ENCODE measurements at regions not wholly inside any gene's neighbourhood (a gene's known extent, or its start where the extent isn't known, plus 50 kb on each side); places are given as distances from the start of the nearest gene placed in this dataset.

DNA sequence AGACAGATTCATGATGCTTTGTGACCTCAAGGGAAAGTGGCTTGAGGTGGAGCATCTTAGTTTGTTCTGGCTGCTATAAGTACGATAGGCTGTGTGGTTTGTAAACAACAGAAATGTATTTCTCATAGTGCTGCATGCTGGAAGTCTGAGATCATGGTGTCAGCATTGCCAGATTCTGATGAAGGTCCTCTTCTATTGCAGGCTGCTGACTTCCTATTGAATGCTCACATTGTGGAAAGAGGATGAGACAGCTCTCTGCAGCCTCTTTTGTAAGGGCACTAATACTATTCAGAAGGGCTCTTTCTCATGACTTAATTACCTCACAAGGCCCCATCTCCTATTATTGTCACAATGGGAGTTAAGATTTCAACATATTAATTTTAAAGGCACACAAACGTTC lies 1674.0 kb upstream of the PCDH7 start:
- Histone ChIP-seq H3K36me3 (ENCODE audit: low read depth) (no peaks in the 10 kb centered on the region), H3K4me1 (replicated peaks; ENCODE audit: insufficient read depth) (no peaks in the 10 kb centered on the region), H3K4me3 (no peak overlapping the region), H3K27ac (no peak overlapping the region), H3K9me3 (ENCODE audit: insufficient read depth, low read depth) (no peaks in the 10 kb centered on the region), H3K9me2 (ENCODE audit: insufficient read depth) (no peaks in the 10 kb centered on the region), H3F3A (ENCODE audit: insufficient read depth, low read depth) (no peaks in the 10 kb centered on the region), H2AFZ (no peak overlapping the region), H4K20me1 (ENCODE audit: insufficient read depth) (no peaks in the 10 kb centered on the region), H3K4me2 (no peak overlapping the region), H3K79me2 (ENCODE audit: low read depth) (no peaks in the 10 kb centered on the region), H3K27me3 (ENCODE audit: insufficient read depth, low read depth) (no peaks in the 10 kb centered on the region)
- intact Hi-C loops (cut with micrococcal nuclease; ENCODE audit: unreplicated experiment): no loop called here
- TF ChIP-seq EZH2 (IDR thresholded peaks at IDR 0.05; ENCODE audit: low read depth): no peak
- TF ChIP-seq, protein P1, sequence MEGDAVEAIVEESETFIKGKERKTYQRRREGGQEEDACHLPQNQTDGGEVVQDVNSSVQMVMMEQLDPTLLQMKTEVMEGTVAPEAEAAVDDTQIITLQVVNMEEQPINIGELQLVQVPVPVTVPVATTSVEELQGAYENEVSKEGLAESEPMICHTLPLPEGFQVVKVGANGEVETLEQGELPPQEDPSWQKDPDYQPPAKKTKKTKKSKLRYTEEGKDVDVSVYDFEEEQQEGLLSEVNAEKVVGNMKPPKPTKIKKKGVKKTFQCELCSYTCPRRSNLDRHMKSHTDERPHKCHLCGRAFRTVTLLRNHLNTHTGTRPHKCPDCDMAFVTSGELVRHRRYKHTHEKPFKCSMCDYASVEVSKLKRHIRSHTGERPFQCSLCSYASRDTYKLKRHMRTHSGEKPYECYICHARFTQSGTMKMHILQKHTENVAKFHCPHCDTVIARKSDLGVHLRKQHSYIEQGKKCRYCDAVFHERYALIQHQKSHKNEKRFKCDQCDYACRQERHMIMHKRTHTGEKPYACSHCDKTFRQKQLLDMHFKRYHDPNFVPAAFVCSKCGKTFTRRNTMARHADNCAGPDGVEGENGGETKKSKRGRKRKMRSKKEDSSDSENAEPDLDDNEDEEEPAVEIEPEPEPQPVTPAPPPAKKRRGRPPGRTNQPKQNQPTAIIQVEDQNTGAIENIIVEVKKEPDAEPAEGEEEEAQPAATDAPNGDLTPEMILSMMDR (conservative IDR thresholded peaks at IDR 0.05): no peak
- no TSS peak for BruUV-seq (replicated peaks)
- no peak for DNase-seq
- CTCF ChIA-PET: no interaction called here
- POLR2A ChIA-PET (ENCODE audit: unreplicated experiment): no interaction called here

- DNase-seq: no peak
- intact Hi-C loops (cut with micrococcal nuclease; ENCODE audit: unreplicated experiment): no loop called here
- no peaks in the 10 kb centered on the region for H3K36me3 ChIP-seq (ENCODE audit: low read depth)
- no peaks in the 10 kb centered on the region for H3K4me1 ChIP-seq (replicated peaks; ENCODE audit: insufficient read depth)
- H3F3A ChIP-seq (ENCODE audit: insufficient read depth, low read depth): no peaks in the 10 kb centered on the region
- ChIA-PET CTCF (no interaction called here), POLR2A (ENCODE audit: unreplicated experiment) (no interaction called here)
- H4K20me1 ChIP-seq (ENCODE audit: insufficient read depth): no peaks in the 10 kb centered on the region
- BruUV-seq (replicated peaks): no TSS peak
- H3K79me2 ChIP-seq (ENCODE audit: low read depth): no peaks in the 10 kb centered on the region
- no peak overlapping the region for H3K4me3 ChIP-seq
- no peak overlapping the region for H3K27ac ChIP-seq
- no peaks in the 10 kb centered on the region for H3K27me3 ChIP-seq (ENCODE audit: insufficient read depth, low read depth)
- TF ChIP-seq EZH2 (IDR thresholded peaks at IDR 0.05; ENCODE audit: low read depth): no peak
- TF ChIP-seq, protein P1 (conservative IDR thresholded peaks at IDR 0.05): no peak
- no peak overlapping the region for H3K4me2 ChIP-seq
- H2AFZ ChIP-seq: no peak overlapping the region
- H3K9me2 ChIP-seq (ENCODE audit: insufficient read depth): no peaks in the 10 kb centered on the region
- no peaks in the 10 kb centered on the region for H3K9me3 ChIP-seq (ENCODE audit: insufficient read depth, low read depth)
These were observed 1673.4 kb upstream of the PCDH7 start for GRCh38 chr4:29046781-29047180.

DNA sequence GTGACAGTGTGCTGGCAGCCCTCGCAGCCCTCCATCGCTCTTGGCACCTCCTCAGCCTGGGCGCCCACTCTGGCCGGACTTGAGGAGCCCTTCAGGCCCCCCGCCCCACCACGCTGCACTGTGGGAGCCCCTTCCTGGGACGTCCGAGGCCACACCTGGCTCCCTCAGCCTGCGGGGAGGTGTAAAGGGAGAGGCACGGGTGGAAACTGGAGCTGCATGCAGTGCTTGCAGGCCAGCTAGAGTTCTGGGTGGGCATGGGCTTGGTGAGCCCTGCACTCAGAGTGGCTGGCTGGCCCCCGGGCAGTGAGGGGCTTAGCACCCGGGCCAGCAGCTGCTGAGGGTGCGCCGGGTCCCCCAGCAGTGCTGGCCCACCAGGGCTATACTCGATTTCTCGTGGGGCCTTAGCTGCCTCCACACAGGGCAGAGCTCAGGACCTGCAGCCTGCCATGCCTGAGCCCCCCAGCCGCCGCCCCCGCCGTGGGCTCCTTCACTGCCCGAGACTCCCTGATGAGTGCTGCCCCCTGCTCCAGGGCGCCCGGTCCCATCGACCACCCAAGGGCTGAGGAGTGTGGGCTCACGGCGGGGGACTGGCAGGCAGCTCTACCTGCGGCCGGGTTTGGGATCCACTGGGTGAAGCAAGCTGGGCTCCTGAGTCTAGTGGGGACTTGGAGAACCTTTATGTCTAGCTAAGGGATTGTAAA lies 1672.7 kb upstream of the PCDH7 start:
- H3K4me3 ChIP-seq: no peak overlapping the region
- H3K4me1 ChIP-seq (replicated peaks; ENCODE audit: insufficient read depth): no peaks in the 10 kb centered on the region
- no peaks in the 10 kb centered on the region for H3K79me2 ChIP-seq (ENCODE audit: low read depth)
- CTCF ChIA-PET: no interaction called here
- no peaks in the 10 kb centered on the region for H4K20me1 ChIP-seq (ENCODE audit: insufficient read depth)
- no peak overlapping the region for H3K4me2 ChIP-seq
- no peak overlapping the region for H3K27ac ChIP-seq
- BruUV-seq (replicated peaks): no TSS peak
- no peak for TF ChIP-seq EZH2 (IDR thresholded peaks at IDR 0.05; ENCODE audit: low read depth)
- TF ChIP-seq, protein P1 (conservative IDR thresholded peaks at IDR 0.05): no peak
- no peaks in the 10 kb centered on the region for H3K9me3 ChIP-seq (ENCODE audit: insufficient read depth, low read depth)
- POLR2A ChIA-PET (ENCODE audit: unreplicated experiment): no interaction called here
- H3K36me3 ChIP-seq (ENCODE audit: low read depth): no peaks in the 10 kb centered on the region
- H3K27me3 ChIP-seq (ENCODE audit: insufficient read depth, low read depth): no peaks in the 10 kb centered on the region
- intact Hi-C loops (cut with micrococcal nuclease; ENCODE audit: unreplicated experiment): no loop called here
- DNase-seq: no peak
- no peaks in the 10 kb centered on the region for H3F3A ChIP-seq (ENCODE audit: insufficient read depth, low read depth)
- no peak overlapping the region for H2AFZ ChIP-seq
- H3K9me2 ChIP-seq (ENCODE audit: insufficient read depth): no peaks in the 10 kb centered on the region
